ENCODE measurements at regions not wholly inside any gene's neighbourhood (a gene's known extent, or its start where the extent isn't known, plus 50 kb on each side); places are given as distances from the start of the nearest gene placed in this dataset.

GRCh38 chr7:125529249-125529648 is 599.6 kb upstream of the POT1 start:
- WGBS, result 89% methylated on average over 1 of the region's 1 CpG
- no peaks in the 10 kb centered on the region for H3K36me3 ChIP-seq (ENCODE audit: control insufficient read depth in 2 of 2, insufficient read depth in 2 of 2, low read length in 1 of 2)
- H3K27ac ChIP-seq (ENCODE audit: low read depth in 1 of 2, low read length in 1 of 2), result no peak overlapping the region
- no peak for DNase-seq (ENCODE audit: low read depth in 6 of 9, low spot score in 9 of 9)
- no peak overlapping the region for H3K4me3 ChIP-seq (ENCODE audit: low read length in 2 of 2)
- no peaks in the 10 kb centered on the region for H3K9me3 ChIP-seq (ENCODE audit: control insufficient read depth in 2 of 2, insufficient read depth in 1 of 2, low read length in 1 of 2)
- no peaks in the 10 kb centered on the region for H3K27me3 ChIP-seq (ENCODE audit: control insufficient read depth in 2 of 2, insufficient read depth in 1 of 2, low read length in 1 of 2)
- no peaks in the 10 kb centered on the region for H3K4me1 ChIP-seq (ENCODE audit: control insufficient read depth in 2 of 2, insufficient read depth in 2 of 2, low read length in 2 of 2)

GRCh38 chr7:125526958-125527357 is 597.3 kb upstream of the POT1 start:
- no peak for DNase-seq (ENCODE audit: low read depth in 6 of 9, low spot score in 9 of 9)
- WGBS, result 76% methylated on average over 5 of the region's 5 CpGs

GRCh38 chr7:125526092-125526491 is 596.5 kb upstream of the POT1 start:
- Histone ChIP-seq H3K9me3 (ENCODE audit: control insufficient read depth in 2 of 2, insufficient read depth in 1 of 2, low read length in 1 of 2) (no peaks in the 10 kb centered on the region), H3K4me1 (ENCODE audit: control insufficient read depth in 2 of 2, insufficient read depth in 2 of 2, low read length in 2 of 2) (no peaks in the 10 kb centered on the region), H3K36me3 (ENCODE audit: control insufficient read depth in 2 of 2, insufficient read depth in 2 of 2, low read length in 1 of 2) (no peaks in the 10 kb centered on the region), H3K27ac (ENCODE audit: low read depth in 1 of 2, low read length in 1 of 2) (no peak overlapping the region), H3K4me3 (ENCODE audit: low read length in 2 of 2) (no peak overlapping the region), H3K27me3 (ENCODE audit: control insufficient read depth in 2 of 2, insufficient read depth in 1 of 2, low read length in 1 of 2) (no peaks in the 10 kb centered on the region)
- 98% methylated on average over 1 of the region's 1 CpG for WGBS
- no peak for DNase-seq (ENCODE audit: low read depth in 6 of 9, low spot score in 9 of 9)

More at GRCh38 chr7:125526958-125527357, 597.3 kb upstream of the POT1 start:
- no peak overlapping the region for H3K4me3 ChIP-seq (ENCODE audit: low read length in 2 of 2)
- H3K27ac ChIP-seq (ENCODE audit: low read depth in 1 of 2, low read length in 1 of 2), result no peak overlapping the region
- no peaks in the 10 kb centered on the region for H3K36me3 ChIP-seq (ENCODE audit: control insufficient read depth in 2 of 2, insufficient read depth in 2 of 2, low read length in 1 of 2)
- no peaks in the 10 kb centered on the region for H3K4me1 ChIP-seq (ENCODE audit: control insufficient read depth in 2 of 2, insufficient read depth in 2 of 2, low read length in 2 of 2)
- no peaks in the 10 kb centered on the region for H3K9me3 ChIP-seq (ENCODE audit: control insufficient read depth in 2 of 2, insufficient read depth in 1 of 2, low read length in 1 of 2)
- no peaks in the 10 kb centered on the region for H3K27me3 ChIP-seq (ENCODE audit: control insufficient read depth in 2 of 2, insufficient read depth in 1 of 2, low read length in 1 of 2)

- Histone ChIP-seq H3K36me3 (ENCODE audit: control insufficient read depth in 2 of 2, insufficient read depth in 2 of 2, low read length in 1 of 2) (no peaks in the 10 kb centered on the region), H3K27ac (ENCODE audit: low read depth in 1 of 2, low read length in 1 of 2) (no peak overlapping the region), H3K4me1 (ENCODE audit: control insufficient read depth in 2 of 2, insufficient read depth in 2 of 2, low read length in 2 of 2) (no peaks in the 10 kb centered on the region), H3K27me3 (ENCODE audit: control insufficient read depth in 2 of 2, insufficient read depth in 1 of 2, low read length in 1 of 2) (no peaks in the 10 kb centered on the region), H3K9me3 (ENCODE audit: control insufficient read depth in 2 of 2, insufficient read depth in 1 of 2, low read length in 1 of 2) (no peaks in the 10 kb centered on the region), H3K4me3 (ENCODE audit: low read length in 2 of 2) (no peak overlapping the region)
- no peak for DNase-seq (ENCODE audit: low read depth in 6 of 9, low spot score in 9 of 9)
- WGBS, result 90% methylated on average over 4 of the region's 4 CpGs
Observed at GRCh38 chr7:125516194-125516593, 586.6 kb upstream of the POT1 start.

GRCh38 chr7:125512373-125512772 is 582.7 kb upstream of the POT1 start:
- Histone ChIP-seq H3K27me3 (ENCODE audit: control insufficient read depth in 2 of 2, insufficient read depth in 1 of 2, low read length in 1 of 2) (no peaks in the 10 kb centered on the region), H3K9me3 (ENCODE audit: control insufficient read depth in 2 of 2, insufficient read depth in 1 of 2, low read length in 1 of 2) (no peaks in the 10 kb centered on the region), H3K27ac (ENCODE audit: low read depth in 1 of 2, low read length in 1 of 2) (no peak overlapping the region), H3K4me1 (ENCODE audit: control insufficient read depth in 2 of 2, insufficient read depth in 2 of 2, low read length in 2 of 2) (no peaks in the 10 kb centered on the region), H3K36me3 (ENCODE audit: control insufficient read depth in 2 of 2, insufficient read depth in 2 of 2, low read length in 1 of 2) (no peaks in the 10 kb centered on the region), H3K4me3 (ENCODE audit: low read length in 2 of 2) (no peak overlapping the region)
- DNase-seq (ENCODE audit: low read depth in 6 of 9, low spot score in 9 of 9), result no peak
- 92% methylated on average over 1 of the region's 1 CpG for WGBS

- H3K9me3 ChIP-seq (ENCODE audit: control insufficient read depth in 2 of 2, insufficient read depth in 1 of 2, low read length in 1 of 2), result no peaks in the 10 kb centered on the region
- H3K4me3 ChIP-seq (ENCODE audit: low read length in 2 of 2), result no peak overlapping the region
- no peak overlapping the region for H3K27ac ChIP-seq (ENCODE audit: low read depth in 1 of 2, low read length in 1 of 2)
- WGBS, result 95% methylated on average over 5 of the region's 5 CpGs
- no peaks in the 10 kb centered on the region for H3K27me3 ChIP-seq (ENCODE audit: control insufficient read depth in 2 of 2, insufficient read depth in 1 of 2, low read length in 1 of 2)
- no peaks in the 10 kb centered on the region for H3K36me3 ChIP-seq (ENCODE audit: control insufficient read depth in 2 of 2, insufficient read depth in 2 of 2, low read length in 1 of 2)
- DNase-seq (ENCODE audit: low read depth in 6 of 9, low spot score in 9 of 9), result no peak
- no peaks in the 10 kb centered on the region for H3K4me1 ChIP-seq (ENCODE audit: control insufficient read depth in 2 of 2, insufficient read depth in 2 of 2, low read length in 2 of 2)
Observed at GRCh38 chr7:125511310-125511709, 581.7 kb upstream of the POT1 start.

GRCh38 chr7:125506331-125506730 is 576.7 kb upstream of the POT1 start:
- WGBS, result 78% methylated on average over 4 of the region's 4 CpGs
- no peak for DNase-seq (ENCODE audit: low read depth in 6 of 9, low spot score in 9 of 9)

GRCh38 chr7:125504848-125505247 is 575.2 kb upstream of the POT1 start:
- H3K27ac ChIP-seq (ENCODE audit: low read depth in 1 of 2, low read length in 1 of 2), result no peak overlapping the region
- 98% methylated on average over 2 of the region's 2 CpGs for WGBS
- no peaks in the 10 kb centered on the region for H3K4me1 ChIP-seq (ENCODE audit: control insufficient read depth in 2 of 2, insufficient read depth in 2 of 2, low read length in 2 of 2)
- no peaks in the 10 kb centered on the region for H3K27me3 ChIP-seq (ENCODE audit: control insufficient read depth in 2 of 2, insufficient read depth in 1 of 2, low read length in 1 of 2)
- H3K4me3 ChIP-seq (ENCODE audit: low read length in 2 of 2), result no peak overlapping the region
- no peaks in the 10 kb centered on the region for H3K9me3 ChIP-seq (ENCODE audit: control insufficient read depth in 2 of 2, insufficient read depth in 1 of 2, low read length in 1 of 2)
- DNase-seq (ENCODE audit: low read depth in 6 of 9, low spot score in 9 of 9), result no peak
- no peaks in the 10 kb centered on the region for H3K36me3 ChIP-seq (ENCODE audit: control insufficient read depth in 2 of 2, insufficient read depth in 2 of 2, low read length in 1 of 2)

More at GRCh38 chr7:125506331-125506730, 576.7 kb upstream of the POT1 start:
- H3K27me3 ChIP-seq (ENCODE audit: control insufficient read depth in 2 of 2, insufficient read depth in 1 of 2, low read length in 1 of 2), result no peaks in the 10 kb centered on the region
- H3K27ac ChIP-seq (ENCODE audit: low read depth in 1 of 2, low read length in 1 of 2), result no peak overlapping the region
- H3K4me1 ChIP-seq (ENCODE audit: control insufficient read depth in 2 of 2, insufficient read depth in 2 of 2, low read length in 2 of 2), result no peaks in the 10 kb centered on the region
- no peak overlapping the region for H3K4me3 ChIP-seq (ENCODE audit: low read length in 2 of 2)
- no peaks in the 10 kb centered on the region for H3K36me3 ChIP-seq (ENCODE audit: control insufficient read depth in 2 of 2, insufficient read depth in 2 of 2, low read length in 1 of 2)
- no peaks in the 10 kb centered on the region for H3K9me3 ChIP-seq (ENCODE audit: control insufficient read depth in 2 of 2, insufficient read depth in 1 of 2, low read length in 1 of 2)

- Histone ChIP-seq H3K27ac (ENCODE audit: low read depth in 1 of 2, low read length in 1 of 2) (no peak overlapping the region), H3K27me3 (ENCODE audit: control insufficient read depth in 2 of 2, insufficient read depth in 1 of 2, low read length in 1 of 2) (no peaks in the 10 kb centered on the region), H3K4me3 (ENCODE audit: low read length in 2 of 2) (no peak overlapping the region), H3K36me3 (ENCODE audit: control insufficient read depth in 2 of 2, insufficient read depth in 2 of 2, low read length in 1 of 2) (no peaks in the 10 kb centered on the region), H3K4me1 (ENCODE audit: control insufficient read depth in 2 of 2, insufficient read depth in 2 of 2, low read length in 2 of 2) (no peaks in the 10 kb centered on the region), H3K9me3 (ENCODE audit: control insufficient read depth in 2 of 2, insufficient read depth in 1 of 2, low read length in 1 of 2) (no peaks in the 10 kb centered on the region)
- DNase-seq (ENCODE audit: low read depth in 6 of 9, low spot score in 9 of 9), result no peak
- 90% methylated on average over 1 of the region's 1 CpG for WGBS
Observed at GRCh38 chr7:125495997-125496396, 566.4 kb upstream of the POT1 start.

GRCh38 chr7:125492521-125492920 is 562.9 kb upstream of the POT1 start:
- H3K27ac ChIP-seq (ENCODE audit: low read depth in 1 of 2, low read length in 1 of 2), result no peak overlapping the region
- WGBS, result 89% methylated on average over 1 of the region's 1 CpG
- H3K4me3 ChIP-seq (ENCODE audit: low read length in 2 of 2), result no peak overlapping the region
- H3K9me3 ChIP-seq (ENCODE audit: control insufficient read depth in 2 of 2, insufficient read depth in 1 of 2, low read length in 1 of 2), result no peaks in the 10 kb centered on the region
- H3K4me1 ChIP-seq (ENCODE audit: control insufficient read depth in 2 of 2, insufficient read depth in 2 of 2, low read length in 2 of 2), result no peaks in the 10 kb centered on the region
- H3K36me3 ChIP-seq (ENCODE audit: control insufficient read depth in 2 of 2, insufficient read depth in 2 of 2, low read length in 1 of 2), result no peaks in the 10 kb centered on the region
- no peaks in the 10 kb centered on the region for H3K27me3 ChIP-seq (ENCODE audit: control insufficient read depth in 2 of 2, insufficient read depth in 1 of 2, low read length in 1 of 2)
- no peak for DNase-seq (ENCODE audit: low read depth in 6 of 9, low spot score in 9 of 9)

Measured in thymus (tissue), 11 donors.